ENCODE measurements at regions not wholly inside any gene's neighbourhood (a gene's known extent, or its start where the extent isn't known, plus 50 kb on each side); places are given as distances from the start of the nearest gene placed in this dataset.

GRCh38 chr1:4597020-4597419, 57.4 kb upstream of the AJAP1 start:
- Histone ChIP-seq H3K36me3 (ENCODE audit: control insufficient read depth, insufficient read depth, low read length) (no peaks in the 10 kb centered on the region), H3K9ac (ENCODE audit: low read depth, low read length) (no peak overlapping the region), H3K4me3 (ENCODE audit: low read depth, low read length) (no peak overlapping the region), H3K4me1 (ENCODE audit: control insufficient read depth, insufficient read depth, low read length) (no peaks in the 10 kb centered on the region), H3K9me3 (ENCODE audit: control insufficient read depth, insufficient read depth, low read length) (no peaks in the 10 kb centered on the region), H3K27me3 (ENCODE audit: control insufficient read depth, insufficient read depth, low read length) (no peaks in the 10 kb centered on the region)

DNA sequence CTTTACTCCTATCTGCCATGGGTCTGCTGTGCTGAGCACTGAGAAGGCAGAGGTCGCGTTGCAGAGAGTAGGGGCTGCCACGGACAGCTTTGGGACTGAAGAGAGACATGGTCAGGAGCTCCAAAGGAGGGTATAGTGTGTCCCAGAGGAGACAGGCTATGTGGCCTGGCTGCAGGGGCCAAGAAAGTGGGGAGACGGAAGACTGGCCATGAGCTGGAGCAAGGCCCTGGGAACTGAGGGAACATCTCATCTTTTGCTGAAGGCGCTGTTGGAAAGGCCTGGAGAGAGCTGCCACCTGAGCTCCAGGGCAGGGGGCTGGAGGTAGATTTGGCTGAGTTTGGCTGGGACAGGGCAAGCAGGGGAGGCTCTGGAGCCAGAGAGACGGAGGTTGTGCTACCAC, 55.8 kb upstream of the AJAP1 start:
- H3K27me3 ChIP-seq (ENCODE audit: control insufficient read depth, insufficient read depth, low read length): no peaks in the 10 kb centered on the region
- H3K36me3 ChIP-seq (ENCODE audit: control insufficient read depth, insufficient read depth, low read length): no peaks in the 10 kb centered on the region
- no peaks in the 10 kb centered on the region for H3K4me1 ChIP-seq (ENCODE audit: control insufficient read depth, insufficient read depth, low read length)
- H3K4me3 ChIP-seq (ENCODE audit: low read depth, low read length): no peak overlapping the region
- no peaks in the 10 kb centered on the region for H3K9me3 ChIP-seq (ENCODE audit: control insufficient read depth, insufficient read depth, low read length)
- H3K9ac ChIP-seq (ENCODE audit: low read depth, low read length): no peak overlapping the region

GRCh38 chr1:4599521-4599920, 54.9 kb upstream of the AJAP1 start:
- Histone ChIP-seq H3K36me3 (ENCODE audit: control insufficient read depth, insufficient read depth, low read length) (no peaks in the 10 kb centered on the region), H3K9me3 (ENCODE audit: control insufficient read depth, insufficient read depth, low read length) (no peaks in the 10 kb centered on the region), H3K27me3 (ENCODE audit: control insufficient read depth, insufficient read depth, low read length) (no peaks in the 10 kb centered on the region), H3K4me3 (ENCODE audit: low read depth, low read length) (no peak overlapping the region), H3K9ac (ENCODE audit: low read depth, low read length) (no peak overlapping the region), H3K4me1 (ENCODE audit: control insufficient read depth, insufficient read depth, low read length) (no peaks in the 10 kb centered on the region)

GRCh38 chr1:4599951-4600481, 54.4 kb upstream of the AJAP1 start:
- no peaks in the 10 kb centered on the region for H3K27me3 ChIP-seq (ENCODE audit: control insufficient read depth, insufficient read depth, low read length)
- H3K36me3 ChIP-seq (ENCODE audit: control insufficient read depth, insufficient read depth, low read length): no peaks in the 10 kb centered on the region
- no peak overlapping the region for H3K4me3 ChIP-seq (ENCODE audit: low read depth, low read length)
- no peaks in the 10 kb centered on the region for H3K9me3 ChIP-seq (ENCODE audit: control insufficient read depth, insufficient read depth, low read length)
- H3K4me1 ChIP-seq (ENCODE audit: control insufficient read depth, insufficient read depth, low read length): no peaks in the 10 kb centered on the region
- H3K9ac ChIP-seq (ENCODE audit: low read depth, low read length): no peak overlapping the region

GRCh38 chr1:4600615-4601460, 53.6 kb upstream of the AJAP1 start:
- Histone ChIP-seq H3K9ac (ENCODE audit: low read depth, low read length) (no peak overlapping the region), H3K27me3 (ENCODE audit: control insufficient read depth, insufficient read depth, low read length) (no peaks in the 10 kb centered on the region), H3K4me1 (ENCODE audit: control insufficient read depth, insufficient read depth, low read length) (no peaks in the 10 kb centered on the region), H3K9me3 (ENCODE audit: control insufficient read depth, insufficient read depth, low read length) (no peaks in the 10 kb centered on the region), H3K36me3 (ENCODE audit: control insufficient read depth, insufficient read depth, low read length) (no peaks in the 10 kb centered on the region), H3K4me3 (ENCODE audit: low read depth, low read length) (no peak overlapping the region)

- Histone ChIP-seq H3K9me3 (ENCODE audit: control insufficient read depth, insufficient read depth, low read length) (no peaks in the 10 kb centered on the region), H3K36me3 (ENCODE audit: control insufficient read depth, insufficient read depth, low read length) (no peaks in the 10 kb centered on the region), H3K4me3 (ENCODE audit: low read depth, low read length) (no peak overlapping the region), H3K9ac (ENCODE audit: low read depth, low read length) (no peak overlapping the region), H3K4me1 (ENCODE audit: control insufficient read depth, insufficient read depth, low read length) (no peaks in the 10 kb centered on the region), H3K27me3 (ENCODE audit: control insufficient read depth, insufficient read depth, low read length) (no peaks in the 10 kb centered on the region)
Observed at GRCh38 chr1:4601941-4602340, 52.5 kb upstream of the AJAP1 start.

- H3K27me3 ChIP-seq (ENCODE audit: control insufficient read depth, insufficient read depth, low read length): no peaks in the 10 kb centered on the region
Observed at GRCh38 chr1:4602462-4603294, 51.7 kb upstream of the AJAP1 start.

GRCh38 chr1:4603295-4604110, 50.9 kb upstream of the AJAP1 start:
- H3K27me3 ChIP-seq (ENCODE audit: control insufficient read depth, insufficient read depth, low read length): no peaks in the 10 kb centered on the region
- no peak overlapping the region for H3K4me3 ChIP-seq (ENCODE audit: low read depth, low read length)
- H3K4me1 ChIP-seq (ENCODE audit: control insufficient read depth, insufficient read depth, low read length): no peaks in the 10 kb centered on the region
- no peak overlapping the region for H3K9ac ChIP-seq (ENCODE audit: low read depth, low read length)
- H3K9me3 ChIP-seq (ENCODE audit: control insufficient read depth, insufficient read depth, low read length): no peaks in the 10 kb centered on the region
- H3K36me3 ChIP-seq (ENCODE audit: control insufficient read depth, insufficient read depth, low read length): no peaks in the 10 kb centered on the region

More at GRCh38 chr1:4602462-4603294, 51.7 kb upstream of the AJAP1 start:
- no peaks in the 10 kb centered on the region for H3K36me3 ChIP-seq (ENCODE audit: control insufficient read depth, insufficient read depth, low read length)
- no peaks in the 10 kb centered on the region for H3K9me3 ChIP-seq (ENCODE audit: control insufficient read depth, insufficient read depth, low read length)
- H3K4me1 ChIP-seq (ENCODE audit: control insufficient read depth, insufficient read depth, low read length): no peaks in the 10 kb centered on the region
- no peak overlapping the region for H3K9ac ChIP-seq (ENCODE audit: low read depth, low read length)
- H3K4me3 ChIP-seq (ENCODE audit: low read depth, low read length): no peak overlapping the region
